Upper lobe of left lung (tissue), 6 donors: ENCODE measurements at regions not wholly inside any gene's neighbourhood (a gene's known extent, or its start where the extent isn't known, plus 50 kb on each side); places are given as distances from the start of the nearest gene placed in this dataset.
"Not testable (repeated sequence)": the region's sequence is repeated elsewhere in the genome, so short reads cannot be mapped to it uniquely, and the experiment has no call there.

Source experiments
- ATAC-seq, 2 donors: fragments of 200-7000 bp; cut with Tn5 transposase; one replicate each; pipeline ENCODE4 v1.9.1; 2022; ENCODE audit warnings: mild to moderate bottlenecking in 2 of 2, moderate library complexity in 2 of 2; ENCODE audit not compliant: low FRiP score in 2 of 2
- DNase-seq, 2 donors: peaks; one replicate each; pipeline ENCODE4 v3.0.0-alpha.2; 2019 to 2020
- H3K27ac ChIP-seq, 4 donors: fragments of 200-600 bp; sonication (generic); one replicate each; pipeline ENCODE4 v1.5.1; 2016 to 2019
- H3K27me3 ChIP-seq, 4 donors: fragments of 200-600 bp; sonication (generic); one replicate each; pipeline ENCODE4 v1.5.1; 2017 to 2019
- H3K36me3 ChIP-seq, 4 donors: fragments of 200-600 bp; sonication (generic); one replicate each; pipeline ENCODE4 v1.5.1; 2016 to 2019
- H3K4me1 ChIP-seq, 4 donors: fragments of 200-600 bp; sonication (generic); one replicate each; pipeline ENCODE4 v1.5.1; 2018 to 2019
- H3K4me3 ChIP-seq, 4 donors: fragments of 200-600 bp; sonication (generic); one replicate each; pipeline ENCODE4 v1.5.1; 2017 to 2019; ENCODE audit warnings: mild to moderate bottlenecking in 2 of 4, moderate library complexity in 1 of 4
- H3K9me3 ChIP-seq, 4 donors: fragments of 200-600 bp; sonication (generic); one replicate each; pipeline ENCODE4 v1.5.1; 2018 to 2019
- CTCF ChIP-seq, 6 experiments: fragments of 450-650 bp in 4 of 6; fragments of 200-600 bp in 2 of 6; sonication (generic) in 2 of 6; IDR thresholded peaks; one replicate each; pipeline ENCODE4 v1.5.1; 2016 to 2019; ENCODE audit warnings: antibody characterized with exemption in 6 of 6
- EP300 ChIP-seq, 4 donors: sonication (generic); formaldehyde crosslinking; IDR thresholded peaks; one replicate each; pipeline ENCODE4 v1.5.1; 2017; ENCODE audit warnings: antibody characterized with exemption in 4 of 4, control low read depth in 2 of 4
- POLR2A ChIP-seq, 4 donors: fragments of 450-650 bp; IDR thresholded peaks; one replicate each; pipeline ENCODE4 v1.5.1; 2016 to 2017; ENCODE audit warnings: antibody characterized with exemption in 4 of 4, mild to moderate bottlenecking in 2 of 4
- POLR2AphosphoS5 ChIP-seq, 2 donors: sonication (generic); formaldehyde crosslinking; IDR thresholded peaks; one replicate each; pipeline ENCODE4 v1.5.1; 2017; ENCODE audit warnings: antibody characterized with exemption in 2 of 2
- WGBS, 2 donors: methylation state at CpG; one replicate each; pipeline ENCODE4 v1.1.5; 2017 to 2018; 5-methylcytosine and 5-hydroxymethylcytosine counted together
- donor health status: DM: no; HTN: no; CAD: no; lungs with moderate emphysema.
- donor health status: DM: no; HTN: yes; CAD: no; lungs with severe emphysema.

GRCh38 chr14:80298491-80299017 lies 87.2 kb upstream of the DIO2 start:
- H3K4me1 ChIP-seq = no peaks in the 10 kb centered on the region

GRCh38 chr14:80291101-80291500 lies 79.8 kb upstream of the DIO2 start:
- H3K36me3 ChIP-seq = no peaks in the 10 kb centered on the region
- H3K27ac ChIP-seq = no peak overlapping the region
- no peaks in the 10 kb centered on the region for H3K27me3 ChIP-seq
- DNase-seq (no peak), ATAC-seq (no peak)
- H3K4me3 ChIP-seq = no peak overlapping the region
- no peaks in the 10 kb centered on the region for H3K4me1 ChIP-seq
- H3K9me3 ChIP-seq = no peaks in the 10 kb centered on the region
- no peak for TF ChIP-seq EP300 (IDR thresholded peaks at IDR 0.05)
- TF ChIP-seq CTCF (IDR thresholded peaks at IDR 0.05) = no peak
- TF ChIP-seq POLR2AphosphoS5 (IDR thresholded peaks at IDR 0.05) = no peak
- no peak for TF ChIP-seq POLR2A (IDR thresholded peaks at IDR 0.05)
- WGBS, 2 donors = 10 to 78% methylated on average over 1 of the region's 1 CpG

More at GRCh38 chr14:80298491-80299017, 87.2 kb upstream of the DIO2 start:
- Histone ChIP-seq H3K27me3 (no peaks in the 10 kb centered on the region), H3K27ac (no peak overlapping the region), H3K9me3 (no peaks in the 10 kb centered on the region), H3K36me3 (no peaks in the 10 kb centered on the region), H3K4me3 (no peak overlapping the region)
- no peak for TF ChIP-seq POLR2A (IDR thresholded peaks at IDR 0.05)
- no peak for TF ChIP-seq POLR2AphosphoS5 (IDR thresholded peaks at IDR 0.05)
- TF ChIP-seq EP300 (IDR thresholded peaks at IDR 0.05) = no peak
- no peak for TF ChIP-seq CTCF (IDR thresholded peaks at IDR 0.05)
- WGBS, 2 donors = 86 to 88% methylated on average over 8 of the region's 8 CpGs
- DNase-seq (no peak), ATAC-seq (no peak)

GRCh38 chr14:80286744-80287143 lies 75.4 kb upstream of the DIO2 start:
- not testable (repeated sequence) for H3K36me3 ChIP-seq, H3K9me3 ChIP-seq, H3K4me3 ChIP-seq, H3K27ac ChIP-seq, ATAC-seq, H3K4me1 ChIP-seq, H3K27me3 ChIP-seq
- peak in 1 of 2 donors; percentile 73 for DNase-seq
- 91 to 98% methylated on average over 8 to 13 of the region's 27 CpGs for WGBS, 2 donors

GRCh38 chr14:80278293-80279023 lies 67.2 kb upstream of the DIO2 start:
- no peaks in the 10 kb centered on the region for H3K9me3 ChIP-seq
- no peaks in the 10 kb centered on the region for H3K36me3 ChIP-seq
- WGBS, 2 donors = 72 to 89% methylated on average over 2 of the region's 2 CpGs
- H3K4me1 ChIP-seq = no peaks in the 10 kb centered on the region
- no peaks in the 10 kb centered on the region for H3K27me3 ChIP-seq
- DNase-seq (no peak), ATAC-seq (peak in 1 of 2 donors; percentile 65)
- H3K27ac ChIP-seq = no peak overlapping the region
- no peak for TF ChIP-seq CTCF (IDR thresholded peaks at IDR 0.05)
- no peak for TF ChIP-seq EP300 (IDR thresholded peaks at IDR 0.05)
- TF ChIP-seq POLR2AphosphoS5 (IDR thresholded peaks at IDR 0.05) = no peak
- no peak for TF ChIP-seq POLR2A (IDR thresholded peaks at IDR 0.05)
- no peak overlapping the region for H3K4me3 ChIP-seq

GRCh38 chr14:80275208-80275850 lies 64.0 kb upstream of the DIO2 start:
- TF ChIP-seq POLR2A (IDR thresholded peaks at IDR 0.05) = no peak
- no peak for TF ChIP-seq CTCF (IDR thresholded peaks at IDR 0.05)
- TF ChIP-seq EP300 (IDR thresholded peaks at IDR 0.05) = no peak
- no peak for TF ChIP-seq POLR2AphosphoS5 (IDR thresholded peaks at IDR 0.05)

GRCh38 chr14:80274310-80274709 lies 63.0 kb upstream of the DIO2 start:
- ATAC-seq, DNase-seq, H3K4me1 ChIP-seq, H3K36me3 ChIP-seq, H3K9me3 ChIP-seq, H3K27ac ChIP-seq, H3K4me3 ChIP-seq, H3K27me3 ChIP-seq: not testable (repeated sequence)
- 93 to 98% methylated on average over 2 of the region's 2 CpGs for WGBS, 2 donors

More at GRCh38 chr14:80275208-80275850, 64.0 kb upstream of the DIO2 start:
- Histone ChIP-seq H3K36me3 (no peaks in the 10 kb centered on the region), H3K27me3 (no peaks in the 10 kb centered on the region), H3K9me3 (no peaks in the 10 kb centered on the region), H3K27ac (no peak overlapping the region), H3K4me3 (no peak overlapping the region), H3K4me1 (no peaks in the 10 kb centered on the region)
- WGBS, 2 donors = 57 to 78% methylated on average over 3 of the region's 3 CpGs
- no peak for ATAC-seq
- DNase-seq = no peak
